Natural killer cell (primary cell): ENCODE measurements at regions not wholly inside any gene's neighbourhood (a gene's known extent, or its start where the extent isn't known, plus 50 kb on each side); places are given as distances from the start of the nearest gene placed in this dataset.
"Not testable (repeated sequence)": the region's sequence is repeated elsewhere in the genome, so short reads cannot be mapped to it uniquely, and the experiment has no call there.

ENCODE experiments used
- ATAC-seq, 3 donors: fragments of 150-1000 bp in 2 of 3; fragments of 200-7000 bp in 1 of 3; cut with Tn5 transposase; 1 replicate in 1 of 3; 2 replicates in 2 of 3; pipeline ENCODE4 v1.10.0; 2021; ENCODE audit warnings: mild to moderate bottlenecking in 2 of 3, moderate library complexity in 2 of 3
- DNase-seq, 2 donors: peaks; one replicate each; pipeline versions ENCODE4 v3.0.0 to v3.0.0-alpha.2; 2013 to 2021; ENCODE audit warnings: mixed read lengths in 1 of 2
- H3K27ac ChIP-seq: one replicate; pipeline ENCODE4 v1.5.1; 2013; ENCODE audit warnings: mild to moderate bottlenecking, low read length
- H3K27me3 ChIP-seq: one replicate; pipeline ENCODE4 v1.6.1; 2013; ENCODE audit warnings: low read length; ENCODE audit not compliant: control insufficient read depth, insufficient read depth
- H3K36me3 ChIP-seq: one replicate; pipeline ENCODE4 v1.6.1; 2013; ENCODE audit warnings: low read length; ENCODE audit not compliant: control insufficient read depth, insufficient read depth
- H3K4me1 ChIP-seq: one replicate; pipeline ENCODE4 v1.6.1; 2013; ENCODE audit warnings: low read length; ENCODE audit not compliant: control insufficient read depth, insufficient read depth
- H3K4me3 ChIP-seq: one replicate; pipeline ENCODE4 v1.5.1; 2013; ENCODE audit warnings: low read length
- H3K9me3 ChIP-seq: one replicate; pipeline ENCODE4 v1.6.1; 2013; ENCODE audit warnings: low read length; ENCODE audit not compliant: control insufficient read depth, insufficient read depth
- H3K27ac Mint-ChIP-seq, 2 donors: one replicate each; pipeline ENCODE4 v1.8.0; 2022; ENCODE audit warnings: mild to moderate bottlenecking in 2 of 2, mixed read lengths in 2 of 2, moderate library complexity in 1 of 2
- H3K27me3 Mint-ChIP-seq, 2 donors: one replicate each; pipeline ENCODE4 v1.8.0; 2022; ENCODE audit warnings: low read depth in 2 of 2, mixed read lengths in 2 of 2
- H3K36me3 Mint-ChIP-seq: one replicate; pipeline ENCODE4 v1.8.0; 2022; ENCODE audit warnings: mixed read lengths
- H3K4me1 Mint-ChIP-seq, 2 donors: one replicate each; pipeline ENCODE4 v1.8.0; 2022; ENCODE audit warnings: mixed read lengths in 2 of 2
- H3K4me3 Mint-ChIP-seq: one replicate; pipeline ENCODE4 v1.8.0; 2022; ENCODE audit warnings: mild to moderate bottlenecking, moderate library complexity, mixed read lengths
- H3K9me3 Mint-ChIP-seq, 2 donors: one replicate each; pipeline ENCODE4 v1.8.0; 2022; ENCODE audit warnings: mixed read lengths in 2 of 2
- CTCF ChIP-seq: fragments of 200-600 bp; IDR thresholded peaks from one replicate; pipeline ENCODE4 v1.8.0; 2022; ENCODE audit warnings: antibody characterized with exemption
- WGBS: methylation state at CpG from one replicate; pipeline ENCODE4 v1.1.7; 2013; ENCODE audit warnings: missing lambda C conversion rate; ENCODE audit not compliant: insufficient coverage; 5-methylcytosine and 5-hydroxymethylcytosine counted together
- intact Hi-C: fragments of 100-400 bp; cut with micrococcal nuclease; formaldehyde crosslinking; loops from one replicate; pipeline ENCODE4 v1.14.2; 2022

GRCh38 chr1:197985351-197985750 is 68.2 kb downstream of the LHX9 start:
- intact Hi-C loops, result no loop called here
- Histone ChIP-seq H3K27ac (no peak overlapping the region), H3K4me1 (no peaks in the 10 kb centered on the region), H3K36me3 (no peaks in the 10 kb centered on the region), H3K4me3 (no peak overlapping the region), H3K9me3 (no peaks in the 10 kb centered on the region), H3K27me3 (peaks cover 3% of the 10 kb centered on the region)
- no peaks in the 10 kb centered on the region for H3K9me3 Mint-ChIP-seq
- no peak for TF ChIP-seq CTCF
- 96% methylated on average over 4 of the region's 4 CpGs for WGBS
- H3K4me3 Mint-ChIP-seq, result no peak overlapping the region
- peaks cover 5 to 9% of the 10 kb centered on the region in 2 donors for H3K4me1 Mint-ChIP-seq
- H3K36me3 Mint-ChIP-seq, result no peaks in the 10 kb centered on the region
- DNase-seq (no peak), ATAC-seq (no peak)
- peaks cover 4 to 7% of the 10 kb centered on the region in 2 donors for H3K27me3 Mint-ChIP-seq
- H3K27ac Mint-ChIP-seq, result no peak overlapping the region

DNA sequence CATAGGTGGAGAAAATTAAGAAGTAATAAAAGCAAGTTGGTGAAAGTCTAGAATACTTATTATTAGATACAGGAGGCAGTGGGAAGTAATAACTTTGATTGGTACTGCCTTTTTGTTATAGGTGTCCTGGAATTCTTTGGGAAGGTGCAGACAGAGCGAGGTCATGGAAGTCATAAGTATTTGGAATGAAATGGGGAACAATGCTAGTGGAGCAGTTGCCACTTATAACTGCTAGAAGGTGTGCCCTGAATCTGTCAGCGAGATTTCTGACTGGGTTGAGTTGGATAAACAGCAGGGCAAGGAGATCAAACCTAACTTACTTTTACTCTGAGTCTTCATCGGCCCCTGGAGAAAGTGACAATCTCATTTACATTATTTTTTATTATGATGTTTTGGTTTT is 69.6 kb downstream of the LHX9 start:
- TF ChIP-seq CTCF, result no peak
- DNase-seq, result no peak
- H3K27ac ChIP-seq, result no peak overlapping the region
- no peaks in the 10 kb centered on the region for H3K4me1 ChIP-seq
- H3K27ac Mint-ChIP-seq, result no peak overlapping the region
- H3K4me3 ChIP-seq, result no peak overlapping the region
- intact Hi-C loops, result no loop called here
- peaks cover 0 to 2% of the 10 kb centered on the region in 2 donors for H3K27me3 Mint-ChIP-seq
- ATAC-seq, result no peak
- no peaks in the 10 kb centered on the region for H3K9me3 ChIP-seq
- H3K36me3 Mint-ChIP-seq, result no peaks in the 10 kb centered on the region
- no peaks in the 10 kb centered on the region for H3K36me3 ChIP-seq
- no peak overlapping the region for H3K4me3 Mint-ChIP-seq
- no peaks in the 10 kb centered on the region for H3K9me3 Mint-ChIP-seq
- H3K4me1 Mint-ChIP-seq, result peaks cover 5 to 9% of the 10 kb centered on the region in 2 donors
- WGBS, result 71% methylated on average over 1 of the region's 3 CpGs
- H3K27me3 ChIP-seq, result no peaks in the 10 kb centered on the region

DNA sequence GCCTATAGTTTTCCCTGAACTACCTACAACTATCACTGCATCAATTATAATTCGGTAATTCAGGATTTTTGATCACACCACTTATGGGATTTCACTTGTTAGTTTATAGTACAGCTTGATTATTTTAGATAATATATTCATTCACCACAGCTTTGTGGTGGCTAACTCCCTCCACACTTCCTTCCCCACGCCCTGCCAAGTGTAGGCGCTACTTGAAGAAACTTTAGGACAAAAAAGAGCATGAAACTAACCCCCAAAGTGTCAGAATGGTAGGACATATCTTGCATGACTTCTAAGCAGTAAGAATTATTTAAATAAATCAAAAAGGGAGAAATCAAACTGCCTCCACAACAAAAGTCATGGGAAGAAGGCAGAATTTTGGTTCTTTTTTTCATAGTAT is 70.1 kb downstream of the LHX9 start:
- Mint-ChIP-seq H3K4me3 (no peak overlapping the region), H3K4me1 (peaks cover 5 to 9% of the 10 kb centered on the region in 2 donors), H3K27ac (no peak overlapping the region), H3K36me3 (no peaks in the 10 kb centered on the region), H3K27me3 (peaks cover 0 to 2% of the 10 kb centered on the region in 2 donors), H3K9me3 (no peaks in the 10 kb centered on the region)
- intact Hi-C loops, result no loop called here
- H3K4me1 ChIP-seq, result no peaks in the 10 kb centered on the region
- WGBS, result no CpG with 5 or more reads among the region's 3 CpGs
- H3K9me3 ChIP-seq, result no peaks in the 10 kb centered on the region
- DNase-seq, result no peak
- no peaks in the 10 kb centered on the region for H3K27me3 ChIP-seq
- H3K4me3 ChIP-seq, result no peak overlapping the region
- no peak for TF ChIP-seq CTCF
- no peaks in the 10 kb centered on the region for H3K36me3 ChIP-seq
- ATAC-seq, result no peak
- H3K27ac ChIP-seq, result no peak overlapping the region

DNA sequence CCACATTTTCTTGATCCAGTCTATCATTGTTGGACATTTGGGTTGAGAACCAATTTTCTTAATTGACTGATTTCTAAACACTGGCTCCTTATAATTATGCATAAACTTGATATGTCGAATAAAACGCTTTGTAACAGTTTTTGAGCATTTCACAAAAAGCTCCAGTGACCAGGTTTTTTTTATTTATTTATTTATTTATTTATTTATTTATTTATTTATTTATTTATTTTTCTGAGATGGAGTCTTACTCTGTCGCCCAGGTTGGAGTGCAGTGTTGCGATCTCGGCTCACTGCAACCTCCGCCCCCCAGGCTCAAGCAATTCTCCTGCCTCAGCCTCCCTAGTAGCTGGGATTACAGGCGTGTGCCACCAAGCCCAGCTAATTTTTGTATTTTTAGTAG is 71.4 kb downstream of the LHX9 start:
- DNase-seq, H3K4me1 ChIP-seq, H3K9me3 Mint-ChIP-seq, H3K27me3 ChIP-seq, intact Hi-C loops, H3K27ac Mint-ChIP-seq, H3K27ac ChIP-seq, ATAC-seq, H3K27me3 Mint-ChIP-seq, H3K4me3 ChIP-seq, H3K9me3 ChIP-seq, H3K36me3 ChIP-seq, H3K4me1 Mint-ChIP-seq, H3K4me3 Mint-ChIP-seq, H3K36me3 Mint-ChIP-seq: not testable (repeated sequence)
- WGBS, result 94% methylated on average over 5 of the region's 7 CpGs
